GM21367 (cell line): ENCODE measurements at regions not wholly inside any gene's neighbourhood (a gene's known extent, or its start where the extent isn't known, plus 50 kb on each side); places are given as distances from the start of the nearest gene placed in this dataset.
A peak's percentile ranks its signal among the peaks of the same experiment; 100 is the strongest.

ENCODE experiments used
- ATAC-seq: cut with Tn5 transposase; IDR thresholded peaks from one replicate; pipeline ENCODE4 v1.9.1; 2021; ENCODE audit not compliant: unreplicated experiment

DNA sequence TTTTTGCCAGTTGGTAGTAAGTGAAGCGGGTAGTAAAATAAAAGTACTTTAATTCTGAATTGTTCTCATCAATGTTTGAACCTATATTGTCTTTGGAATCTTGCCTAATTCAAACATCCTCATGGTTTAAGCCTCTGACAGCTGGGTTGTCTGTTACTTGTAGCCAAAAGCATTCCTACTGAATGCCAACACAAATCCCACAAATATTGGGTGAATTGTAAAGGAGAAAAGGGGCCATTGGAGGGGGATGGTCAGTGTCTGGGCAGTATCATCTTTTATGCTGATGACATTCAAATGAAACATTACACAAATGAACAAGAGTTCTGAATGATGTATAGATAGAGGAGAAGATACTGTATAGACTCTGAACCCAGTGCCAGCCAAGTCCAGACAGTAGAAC is 309.5 kb downstream of the OSTF1 start:
- ATAC-seq: no peak

DNA sequence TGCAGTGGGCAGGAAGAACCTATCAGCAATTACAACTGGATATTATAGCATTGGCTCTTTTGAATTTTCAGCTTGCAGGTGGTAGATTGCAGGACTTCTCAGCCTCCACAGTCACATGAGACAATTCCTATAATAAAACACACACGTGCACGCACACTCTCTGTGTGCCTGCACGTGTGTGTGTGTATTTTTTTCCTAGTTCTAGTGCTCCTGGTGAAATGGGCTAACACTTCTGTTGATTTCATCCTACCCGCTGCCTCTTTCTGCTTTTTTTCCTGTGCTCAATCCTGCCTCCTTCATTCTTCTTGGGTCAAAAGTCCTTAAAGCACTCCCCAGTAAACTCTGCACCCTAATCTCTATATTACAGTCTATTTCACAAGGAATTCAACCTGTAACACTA is 320.1 kb downstream of the OSTF1 start:
- ATAC-seq: no peak

DNA sequence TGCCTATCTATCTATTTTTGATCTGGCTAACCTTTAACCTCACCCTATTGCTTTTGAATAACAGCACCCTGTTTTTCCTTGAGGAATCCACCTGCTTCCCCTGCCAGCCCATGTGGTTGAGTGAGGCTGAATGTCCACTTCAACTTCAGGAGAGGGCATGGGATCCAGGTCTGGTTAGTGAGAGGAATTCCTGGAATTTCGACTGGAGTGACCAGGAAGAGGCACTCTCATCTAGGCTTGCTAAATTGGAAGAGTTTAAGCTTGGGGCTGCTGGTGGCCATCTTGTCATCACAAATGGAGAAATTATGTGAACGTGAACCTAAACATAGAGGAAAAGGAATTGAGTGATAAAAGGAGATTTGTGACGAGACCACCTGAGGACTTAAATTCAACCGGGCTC is 322.1 kb downstream of the OSTF1 start:
- no peak for ATAC-seq

DNA sequence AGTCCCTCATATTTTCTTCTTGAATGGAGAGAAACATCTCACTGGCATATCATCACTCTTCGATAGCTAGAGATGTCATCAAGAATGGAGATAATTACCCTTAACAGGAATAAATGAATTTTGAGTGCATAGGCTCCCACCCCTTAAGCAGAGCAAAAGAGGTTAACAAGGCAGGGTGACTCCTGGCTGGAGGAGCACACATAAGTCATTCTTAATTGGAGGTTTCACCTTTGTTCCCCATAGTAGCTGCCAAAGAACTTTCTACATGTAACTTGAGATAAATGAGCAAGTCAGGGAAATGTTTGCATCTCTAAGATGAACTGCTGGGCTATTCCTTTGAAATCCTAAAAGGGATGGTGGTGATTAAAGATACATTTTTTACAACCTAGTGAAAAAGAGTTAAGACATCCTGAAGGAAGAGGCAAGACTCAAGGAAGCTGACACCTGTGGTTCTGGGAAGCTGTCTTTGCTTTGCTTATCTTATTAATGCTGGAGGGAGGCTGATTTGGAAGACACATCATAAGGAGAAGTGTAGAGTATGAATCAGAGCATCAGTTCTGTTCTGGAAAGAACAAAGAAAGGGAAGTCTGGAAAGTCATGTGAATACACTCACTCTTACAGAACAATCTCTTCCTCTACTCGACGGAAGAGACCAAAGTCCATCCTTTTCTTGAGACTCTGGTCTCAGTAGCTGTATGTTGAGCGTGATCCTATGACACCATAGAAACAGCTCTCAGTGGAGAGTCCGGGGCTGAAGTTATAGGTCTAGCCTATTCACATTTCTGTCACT is 326.3 kb downstream of the OSTF1 start:
- no peak for ATAC-seq

DNA sequence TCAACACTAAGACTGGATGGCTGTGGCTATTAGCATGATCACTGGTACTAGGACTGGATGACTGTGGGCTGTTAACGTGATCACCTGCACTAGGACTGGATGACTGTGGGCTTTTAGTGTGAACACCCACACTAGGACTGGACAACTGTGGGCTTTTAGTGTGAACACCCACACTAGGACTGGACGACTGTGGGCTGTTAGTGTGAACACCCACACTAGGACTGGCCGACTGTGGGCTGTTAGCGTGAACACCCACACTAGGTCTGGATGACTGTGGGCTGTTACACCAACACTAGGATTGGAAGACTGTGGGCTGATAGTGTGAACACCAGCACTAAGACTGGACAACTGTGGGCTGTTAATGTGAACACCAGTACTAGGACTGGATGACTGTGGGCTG is 329.2 kb downstream of the OSTF1 start:
- ATAC-seq: no peak

DNA sequence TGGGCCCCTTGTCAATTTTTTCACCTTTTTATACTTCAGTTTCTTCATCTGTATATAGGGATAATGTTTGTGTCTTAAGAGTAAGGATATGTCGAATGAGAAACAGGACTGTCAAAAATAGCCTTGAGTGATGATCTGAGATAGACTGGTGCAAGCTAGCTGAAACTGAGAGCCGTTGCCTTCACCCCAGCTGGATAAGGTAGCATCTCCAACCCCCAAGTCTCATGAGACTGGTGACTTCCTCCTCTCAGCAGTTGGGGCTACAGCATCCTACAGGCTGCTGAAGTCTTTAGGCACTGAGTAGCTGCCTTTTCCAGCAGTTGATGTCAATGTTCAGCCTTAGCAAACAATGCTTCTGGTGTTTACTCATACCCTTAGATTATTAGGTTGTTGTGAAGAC is 330.2 kb downstream of the OSTF1 start:
- peak; percentile 76 for ATAC-seq

DNA sequence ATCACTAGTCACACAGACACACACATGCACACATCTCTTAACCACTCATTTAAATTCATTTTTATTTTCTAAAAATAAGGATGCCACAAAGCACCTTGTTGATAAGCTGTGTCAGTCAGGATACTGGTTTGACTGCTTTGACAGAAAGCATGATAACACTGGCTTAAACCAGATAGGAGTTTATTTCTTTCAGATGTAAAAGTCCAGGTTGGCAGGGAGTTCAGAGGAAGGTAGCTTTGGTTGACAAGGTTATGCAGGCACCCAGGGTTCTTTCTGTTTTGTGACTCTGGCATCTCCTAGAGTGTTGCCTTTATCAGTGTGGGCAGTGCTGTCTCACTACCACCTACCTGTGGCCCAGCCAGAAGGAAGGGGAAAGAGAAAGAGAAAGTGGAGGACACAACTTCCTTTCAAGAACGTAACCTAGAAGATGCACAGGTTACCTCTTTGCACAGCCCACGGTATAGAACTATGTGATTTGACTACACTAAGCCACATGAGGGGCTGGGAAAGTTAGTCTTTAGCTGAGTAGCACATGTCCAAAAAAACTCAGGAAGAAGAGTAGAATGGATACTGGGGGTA is 334.7 kb downstream of the OSTF1 start:
- no peak for ATAC-seq

DNA sequence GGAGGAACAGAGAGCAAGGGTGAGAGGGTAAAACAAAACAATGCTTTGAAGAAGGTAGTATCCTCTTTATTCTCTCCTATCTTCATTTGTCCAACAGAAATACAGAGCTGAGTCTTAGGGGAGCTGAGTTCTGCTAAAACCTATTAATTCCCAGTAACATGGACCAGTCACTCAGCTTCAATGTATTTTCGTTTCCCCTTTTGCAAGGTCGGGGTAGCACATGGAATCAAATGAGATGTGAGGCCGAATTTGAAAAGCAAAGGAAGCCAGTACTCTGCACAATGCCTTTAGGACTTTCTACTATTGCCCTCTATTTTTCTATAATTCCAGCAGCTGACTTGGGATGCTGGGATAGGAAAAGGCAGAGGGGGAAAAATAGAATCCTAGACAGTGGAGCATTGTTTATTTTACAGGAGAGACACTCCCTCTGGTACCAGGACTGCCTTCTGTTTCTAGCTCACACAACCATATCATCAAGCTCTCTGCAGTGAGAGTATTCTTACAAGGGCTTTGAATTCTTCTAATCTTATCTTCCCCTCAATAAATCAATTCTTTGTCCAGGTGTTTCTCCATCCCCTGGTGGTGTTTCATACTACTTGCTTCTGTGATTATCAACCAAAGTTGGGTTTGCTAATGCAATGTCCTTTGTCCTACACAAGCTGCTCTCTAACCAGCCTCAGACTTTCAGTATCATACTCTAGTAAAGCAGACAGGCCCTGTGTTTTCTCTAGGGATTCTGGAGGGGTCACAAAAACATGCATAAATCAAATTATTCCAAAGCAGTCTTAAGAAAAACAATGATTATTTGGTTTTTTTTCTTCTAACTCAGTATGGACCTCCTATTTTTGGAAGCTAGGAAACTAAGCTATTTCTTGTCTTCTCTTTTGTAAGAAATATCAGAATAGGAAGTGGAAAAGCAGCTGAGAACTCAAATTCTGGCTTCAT is 341.5 kb downstream of the OSTF1 start:
- no peak for ATAC-seq

DNA sequence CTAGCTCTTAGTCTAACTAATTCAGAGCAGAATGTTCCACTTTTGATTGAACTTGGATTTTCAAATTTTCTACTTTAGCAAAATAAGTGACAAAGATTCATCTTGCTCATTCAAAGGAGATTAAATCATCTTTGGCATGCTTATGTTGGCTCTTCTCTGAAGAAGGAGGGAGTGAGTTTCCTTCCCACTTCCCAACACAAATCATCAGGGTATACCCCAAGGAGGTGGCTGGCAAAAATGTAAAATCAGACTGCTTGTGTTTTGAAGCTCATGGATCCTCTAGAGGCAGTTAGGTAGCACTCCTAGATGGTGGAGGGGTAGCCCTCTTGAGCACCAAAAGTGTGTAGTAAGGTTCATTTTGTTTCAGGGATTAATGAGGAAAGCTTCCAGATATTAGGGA is 343.1 kb downstream of the OSTF1 start:
- no peak for ATAC-seq

DNA sequence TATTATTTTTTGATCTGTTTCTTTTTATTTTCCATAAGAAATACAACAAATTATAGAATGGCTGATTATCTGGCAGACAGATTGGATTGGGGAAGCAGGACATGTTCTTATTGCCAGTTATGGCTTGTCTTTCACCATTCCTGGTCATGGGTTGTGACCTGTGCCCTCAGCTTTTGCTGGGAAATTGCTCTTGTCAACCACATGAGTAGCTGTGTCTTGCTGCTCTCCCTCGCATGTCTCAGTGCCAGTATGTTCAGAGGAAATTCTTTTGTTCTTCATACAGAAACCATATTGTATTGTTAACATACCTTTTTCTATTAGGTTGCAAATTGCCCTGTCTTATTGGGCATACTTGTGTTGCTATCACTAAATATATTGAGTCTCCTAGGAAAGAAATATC is 344.1 kb downstream of the OSTF1 start:
- ATAC-seq: no peak

DNA sequence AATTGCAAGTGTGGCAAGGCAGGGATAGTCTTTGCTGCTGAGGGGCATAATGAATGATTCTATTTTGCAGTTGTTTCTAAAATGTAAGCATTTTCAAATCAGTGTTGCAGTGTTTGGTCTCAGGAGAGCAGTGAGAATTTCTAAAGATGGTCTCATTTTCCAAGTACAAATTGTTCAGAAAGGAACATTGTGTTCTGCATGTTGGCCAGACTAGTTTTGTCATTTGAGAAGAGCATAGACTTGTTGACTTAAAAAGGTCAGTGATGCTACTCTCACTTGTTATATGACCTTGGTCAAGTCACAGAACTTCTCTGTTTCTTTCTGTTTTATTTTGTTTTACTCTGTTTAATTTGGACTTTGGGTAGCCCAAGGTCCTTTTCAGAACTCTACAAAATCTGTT is 344.6 kb downstream of the OSTF1 start:
- ATAC-seq: no peak

DNA sequence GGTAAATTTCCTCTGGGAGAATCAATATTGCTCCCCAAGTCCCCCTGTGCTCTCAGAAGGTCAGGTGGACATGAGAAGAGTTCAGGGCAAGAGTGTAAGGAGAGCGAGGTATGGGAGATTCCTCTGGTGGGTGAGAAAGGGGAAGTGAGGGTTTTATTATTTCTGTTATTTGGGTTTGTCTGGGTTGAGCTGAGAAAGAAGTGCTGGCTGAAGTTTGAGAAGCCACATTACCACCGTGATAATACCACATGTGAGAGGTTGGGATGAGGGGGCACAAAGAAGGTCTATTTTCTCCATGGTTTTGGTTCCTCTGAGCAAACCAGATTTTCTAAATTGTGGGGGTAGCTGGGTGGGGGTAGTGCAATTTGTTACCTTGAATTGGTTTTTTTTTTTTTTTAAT is 350.4 kb downstream of the OSTF1 start:
- no peak for ATAC-seq

DNA sequence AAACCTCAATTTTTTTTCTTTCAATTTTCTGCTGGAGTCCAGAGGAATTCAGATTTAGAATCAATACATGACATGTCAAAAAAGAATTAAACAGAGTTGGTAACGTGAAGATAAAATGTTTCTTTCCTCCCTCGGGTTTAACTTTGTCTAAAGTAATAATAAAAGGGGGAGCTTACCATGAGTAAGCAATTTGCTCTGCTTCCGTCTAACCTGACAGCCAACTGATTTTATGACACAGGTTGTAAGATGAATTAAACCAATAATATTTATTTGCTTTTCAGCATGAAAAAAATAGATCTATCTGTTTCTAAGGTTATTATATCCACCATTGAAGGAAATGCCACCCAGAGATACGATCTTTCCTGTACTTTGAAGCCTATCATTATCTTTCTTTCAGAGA is 352.6 kb downstream of the OSTF1 start:
- no peak for ATAC-seq

DNA sequence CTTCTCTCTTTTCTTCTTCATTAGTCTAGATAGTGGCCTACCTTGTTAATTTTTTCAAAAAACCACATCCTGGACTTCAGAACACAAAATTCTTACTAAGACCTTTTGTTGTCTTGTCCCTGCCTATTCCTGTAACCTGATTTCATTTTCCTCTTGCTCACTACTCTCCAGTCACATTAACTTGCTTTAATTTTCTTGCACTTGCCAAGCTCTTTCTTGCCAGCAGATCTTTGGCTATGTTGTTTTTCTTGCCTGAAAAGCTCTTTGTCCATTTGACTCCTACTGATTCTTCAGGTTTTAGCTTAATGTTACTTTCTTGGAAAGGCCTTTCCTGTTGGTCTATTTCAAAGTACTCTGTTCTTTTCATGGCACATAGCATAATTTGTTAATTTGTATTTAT is 356.8 kb downstream of the OSTF1 start:
- no peak for ATAC-seq

DNA sequence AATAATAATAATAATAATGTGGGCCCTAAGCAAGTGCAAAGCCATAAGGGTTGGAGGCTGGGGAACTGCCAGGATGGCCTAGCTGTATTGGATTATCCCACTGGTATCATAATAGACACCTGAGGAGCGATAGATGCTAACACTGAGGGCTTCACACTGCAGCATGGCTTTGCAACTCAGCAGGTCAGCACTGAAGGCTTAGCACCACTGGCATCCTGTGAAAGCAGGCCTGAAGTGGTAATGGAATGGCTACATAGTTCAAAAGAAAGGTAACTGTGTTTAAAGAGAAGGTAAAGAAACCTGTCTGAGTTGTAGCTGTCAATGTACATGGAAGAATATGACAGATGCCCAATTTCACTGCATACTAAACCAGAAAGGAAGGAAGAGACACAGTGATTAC is 359.0 kb downstream of the OSTF1 start:
- ATAC-seq: no peak

DNA sequence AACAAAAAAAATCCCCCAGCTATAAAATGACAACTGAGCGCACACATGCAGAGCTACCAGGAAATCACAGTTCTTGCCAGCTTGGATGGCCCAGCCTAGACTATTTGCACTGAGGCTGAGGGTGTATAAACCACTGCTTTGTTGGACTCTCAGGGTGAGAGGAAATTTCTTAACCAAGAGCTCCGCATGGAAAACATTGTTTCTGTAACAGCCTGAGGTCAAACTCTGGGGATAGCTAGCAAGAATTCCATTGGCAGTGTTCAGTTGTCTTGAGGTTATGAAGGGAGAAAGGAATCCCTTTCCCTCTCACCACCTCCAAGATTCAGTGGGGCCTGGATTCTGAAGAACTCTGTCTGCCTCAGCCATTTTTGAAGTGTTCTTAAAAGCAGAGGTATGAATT is 360.0 kb downstream of the OSTF1 start:
- no peak for ATAC-seq

DNA sequence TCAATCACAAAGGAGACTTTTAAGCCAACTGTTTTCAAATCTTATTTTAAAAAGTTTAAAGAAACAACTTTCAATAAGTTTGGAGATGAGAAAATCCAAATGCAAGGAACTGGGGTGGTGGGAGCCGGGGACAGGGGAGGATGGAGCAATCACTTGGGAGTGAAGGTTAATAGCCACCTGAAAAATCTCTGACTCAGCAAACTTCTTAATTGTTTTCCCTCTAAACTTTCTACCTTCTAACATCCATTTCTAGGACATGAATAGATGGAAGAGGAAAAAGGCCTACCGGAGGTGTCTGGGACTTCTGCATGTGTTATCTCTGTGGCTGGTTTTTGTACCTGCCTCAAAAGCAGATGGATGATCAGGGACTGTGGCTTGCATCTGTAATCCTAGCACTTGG is 360.6 kb downstream of the OSTF1 start:
- ATAC-seq: no peak

DNA sequence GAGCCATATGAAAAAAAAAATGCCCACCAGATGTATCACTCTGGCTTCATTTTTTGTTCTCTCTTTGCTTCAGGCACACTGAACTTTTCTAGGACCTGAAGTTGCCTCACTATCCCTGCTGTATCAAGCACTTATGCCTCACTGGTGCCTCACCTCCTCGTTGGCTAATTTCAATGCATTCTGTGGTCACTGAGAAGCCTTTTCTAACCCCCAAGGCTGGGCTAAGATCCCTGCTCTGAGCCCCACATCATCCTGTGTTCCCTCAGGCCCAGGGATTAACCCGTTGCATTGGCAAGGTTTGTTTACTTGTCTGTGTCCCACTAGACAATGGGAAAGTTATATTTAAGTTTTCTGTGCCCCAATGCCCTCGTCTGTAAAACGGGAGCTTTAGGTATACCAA is 362.7 kb downstream of the OSTF1 start:
- no peak for ATAC-seq

DNA sequence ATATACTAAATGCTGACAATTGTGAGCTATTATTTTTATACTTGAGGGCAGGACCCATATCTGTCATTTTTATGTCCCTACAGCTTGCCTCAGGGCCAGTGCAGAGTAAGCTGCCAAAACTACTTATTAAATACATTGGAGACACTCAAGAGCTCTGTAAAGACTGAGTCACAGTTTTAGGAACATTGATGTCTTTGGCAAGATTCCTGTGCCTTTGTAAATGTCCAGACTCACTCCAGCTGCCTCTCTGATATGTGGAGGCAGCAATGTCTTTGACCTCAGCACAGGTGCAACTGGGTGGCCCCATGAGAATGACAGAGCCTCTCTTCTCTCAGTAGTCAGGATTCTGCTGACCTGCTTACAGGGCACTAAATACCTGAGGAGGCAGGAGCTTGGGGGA is 363.2 kb downstream of the OSTF1 start:
- no peak for ATAC-seq

DNA sequence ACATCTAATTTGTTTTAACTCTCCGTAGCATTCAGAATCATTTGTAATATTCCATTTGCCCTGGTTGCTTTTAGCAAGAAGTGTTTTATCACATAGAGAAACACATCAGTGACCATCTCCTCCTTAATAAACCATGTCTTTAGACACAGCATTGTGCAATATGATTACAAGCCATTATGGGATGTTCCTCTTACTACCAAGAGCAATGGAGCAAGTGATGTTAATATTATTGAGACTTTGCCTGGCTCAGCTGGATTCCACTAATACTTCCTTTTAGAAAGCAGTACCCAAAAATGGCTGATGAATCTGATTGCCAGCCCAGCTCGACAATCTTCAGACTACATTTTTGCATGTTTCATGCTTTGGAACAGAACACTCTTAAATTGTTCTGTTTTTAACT is 364.2 kb downstream of the OSTF1 start:
- ATAC-seq: no peak

DNA sequence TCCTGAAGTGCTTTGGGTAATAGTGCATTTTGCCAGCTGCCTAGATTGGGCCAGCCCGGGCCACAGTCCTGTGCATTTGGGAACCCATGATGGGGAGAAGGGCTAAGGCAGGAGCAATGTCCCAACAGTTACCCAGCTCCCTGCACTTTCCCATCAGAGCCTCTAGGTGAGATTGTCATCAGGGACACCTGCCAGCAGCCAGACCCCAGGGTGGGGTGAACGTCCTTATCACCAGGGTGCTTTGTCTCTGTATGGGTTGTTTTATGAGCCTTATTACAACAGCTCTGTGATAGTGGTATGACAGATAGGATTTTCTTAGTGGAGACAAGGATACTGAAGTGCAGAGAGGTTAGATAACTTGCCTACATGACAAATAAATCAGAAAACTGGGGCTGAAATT is 365.7 kb downstream of the OSTF1 start:
- ATAC-seq: no peak

DNA sequence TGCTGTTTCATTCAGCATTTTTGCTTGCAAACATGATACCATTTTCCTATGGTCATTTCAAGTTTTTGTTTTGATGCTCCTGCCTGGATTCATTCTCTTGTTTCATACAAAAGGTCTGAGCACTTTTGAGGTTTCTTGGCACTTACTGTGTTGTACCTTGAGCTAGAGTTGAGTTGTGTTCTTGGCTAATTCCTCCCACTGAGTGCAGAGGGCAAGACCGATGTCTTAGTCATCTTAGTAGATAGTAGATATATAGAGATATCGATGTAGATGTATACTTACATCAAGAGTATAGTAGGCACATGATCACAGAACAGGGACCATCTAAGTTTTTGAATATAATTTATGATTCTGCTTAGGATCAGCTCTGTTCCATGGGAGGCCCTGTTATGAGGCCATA is 366.6 kb downstream of the OSTF1 start:
- ATAC-seq: no peak
